ENCODE measurements at regions not wholly inside any gene's neighbourhood (a gene's known extent, or its start where the extent isn't known, plus 50 kb on each side); places are given as distances from the start of the nearest gene placed in this dataset.

DNA sequence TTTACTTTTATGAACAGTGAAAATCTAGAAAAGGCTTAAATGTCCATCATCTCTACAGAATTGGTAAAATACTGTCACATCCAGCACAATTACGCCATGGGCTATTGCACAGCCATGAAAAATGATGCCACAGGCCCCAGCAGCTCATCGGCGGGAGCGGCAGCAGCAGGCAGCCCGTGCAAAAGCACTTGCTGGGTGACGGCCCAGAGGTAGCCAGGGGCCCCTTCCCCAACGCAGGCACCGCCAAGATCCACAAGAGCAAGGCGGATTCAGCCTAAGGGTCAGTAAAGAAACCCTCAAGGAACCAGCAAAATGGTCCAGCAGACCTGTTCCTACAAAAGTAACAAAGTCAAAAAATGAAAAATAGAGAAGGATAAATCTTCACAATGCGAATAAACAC lies 272.7 kb downstream of the AGTPBP1 start:
- TF ChIP-seq ZBTB7A (tag by site-specific recombination; IDR thresholded peaks at IDR 0.05; ENCODE audit: low read depth) (no peak), CTCF (tag by site-specific recombination; IDR thresholded peaks at IDR 0.05) (no peak), REPIN1 (tag by site-specific recombination; IDR thresholded peaks at IDR 0.05; ENCODE audit: low read depth) (no peak), ZNF169 (tag by site-specific recombination; IDR thresholded peaks at IDR 0.05) (no peak), SP2 (tag by site-specific recombination; IDR thresholded peaks at IDR 0.05) (no peak), ZNF114 (tag by site-specific recombination; IDR thresholded peaks at IDR 0.05) (no peak), TCF7L2 (IDR thresholded peaks at IDR 0.05; ENCODE audit: borderline replicate concordance, low read depth, low read length) (no peak)
- TF ChIP-seq, protein P1, sequence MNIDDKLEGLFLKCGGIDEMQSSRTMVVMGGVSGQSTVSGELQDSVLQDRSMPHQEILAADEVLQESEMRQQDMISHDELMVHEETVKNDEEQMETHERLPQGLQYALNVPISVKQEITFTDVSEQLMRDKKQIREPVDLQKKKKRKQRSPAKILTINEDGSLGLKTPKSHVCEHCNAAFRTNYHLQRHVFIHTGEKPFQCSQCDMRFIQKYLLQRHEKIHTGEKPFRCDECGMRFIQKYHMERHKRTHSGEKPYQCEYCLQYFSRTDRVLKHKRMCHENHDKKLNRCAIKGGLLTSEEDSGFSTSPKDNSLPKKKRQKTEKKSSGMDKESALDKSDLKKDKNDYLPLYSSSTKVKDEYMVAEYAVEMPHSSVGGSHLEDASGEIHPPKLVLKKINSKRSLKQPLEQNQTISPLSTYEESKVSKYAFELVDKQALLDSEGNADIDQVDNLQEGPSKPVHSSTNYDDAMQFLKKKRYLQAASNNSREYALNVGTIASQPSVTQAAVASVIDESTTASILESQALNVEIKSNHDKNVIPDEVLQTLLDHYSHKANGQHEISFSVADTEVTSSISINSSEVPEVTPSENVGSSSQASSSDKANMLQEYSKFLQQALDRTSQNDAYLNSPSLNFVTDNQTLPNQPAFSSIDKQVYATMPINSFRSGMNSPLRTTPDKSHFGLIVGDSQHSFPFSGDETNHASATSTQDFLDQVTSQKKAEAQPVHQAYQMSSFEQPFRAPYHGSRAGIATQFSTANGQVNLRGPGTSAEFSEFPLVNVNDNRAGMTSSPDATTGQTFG (tag by site-specific recombination; IDR thresholded peaks at IDR 0.05; ENCODE audit: borderline replicate concordance), result no peak
